Smooth muscle cell (in vitro differentiated cells): ENCODE measurements at regions not wholly inside any gene's neighbourhood (a gene's known extent, or its start where the extent isn't known, plus 50 kb on each side); places are given as distances from the start of the nearest gene placed in this dataset.
A peak's percentile ranks its signal among the peaks of the same experiment; 100 is the strongest.

Experiments
- DNase-seq: peaks from one replicate; lab custom pipeline; 2025; ENCODE audit not compliant: unreplicated experiment; lab: John Stamatoyannopoulos, UW
- H2AFZ ChIP-seq: fragments of 200-600 bp; sonication (generic); 2 replicates; pipeline ENCODE4 v1.6.0; 2016; ENCODE audit warnings: antibody characterized with exemption, low read depth, mild to moderate bottlenecking
- H3F3A ChIP-seq: fragments of 200-600 bp; sonication (generic); 2 replicates; pipeline ENCODE4 v1.6.0; 2017; ENCODE audit warnings: antibody characterized with exemption, low read depth
- H3K27ac ChIP-seq: fragments of 200-600 bp; sonication (generic); 2 replicates; pipeline ENCODE4 v1.5.1; 2016; ENCODE audit warnings: low read depth, mild to moderate bottlenecking
- H3K27me3 ChIP-seq: fragments of 200-600 bp; sonication (generic); 2 replicates; pipeline ENCODE4 v1.6.1; 2016; ENCODE audit warnings: low read depth, mild to moderate bottlenecking
- H3K36me3 ChIP-seq: fragments of 200-600 bp; sonication (generic); 2 replicates; pipeline ENCODE4 v1.5.1; 2016; ENCODE audit warnings: low read depth
- H3K4me1 ChIP-seq: fragments of 200-600 bp; sonication (generic); 2 replicates; pipeline ENCODE4 v1.5.1; 2016; ENCODE audit warnings: low read depth
- H3K4me2 ChIP-seq: fragments of 200-600 bp; sonication (generic); 2 replicates; pipeline ENCODE4 v1.6.0; 2016; ENCODE audit warnings: mild to moderate bottlenecking
- H3K4me3 ChIP-seq: fragments of 200-600 bp; sonication (generic); 2 replicates; pipeline ENCODE4 v1.5.1; 2016; ENCODE audit warnings: mild to moderate bottlenecking
- H3K79me2 ChIP-seq: fragments of 200-600 bp; sonication (generic); 2 replicates; pipeline ENCODE4 v1.6.0; 2016; ENCODE audit warnings: low read depth, mild to moderate bottlenecking
- H3K9ac ChIP-seq: fragments of 200-600 bp; sonication (generic); 2 replicates; pipeline ENCODE4 v1.6.0; 2016; ENCODE audit warnings: low read depth
- H3K9me3 ChIP-seq: fragments of 200-600 bp; sonication (generic); replicated peaks from 2 replicates; pipeline ENCODE4 v1.5.1; 2016; ENCODE audit warnings: low read depth
- H4K20me1 ChIP-seq: fragments of 200-600 bp; sonication (generic); 2 replicates; pipeline ENCODE4 v1.6.0; 2016; ENCODE audit warnings: low read depth
- CTCF ChIP-seq: fragments of 200-600 bp; sonication (generic); IDR thresholded peaks from 2 replicates; pipeline ENCODE4 v1.5.1; 2017; ENCODE audit warnings: borderline replicate concordance, mild to moderate bottlenecking, antibody characterized with exemption; ENCODE audit not compliant: insufficient read depth, poor library complexity, severe bottlenecking
- WGBS: methylation state at CpG from one replicate; pipeline ENCODE4 v1.1.7; 2016; ENCODE audit warnings: low lambda C conversion rate; 5-methylcytosine and 5-hydroxymethylcytosine counted together

GRCh38 chr9:108759835-108760234 is 96.0 kb downstream of the ACTL7B start:
- TF ChIP-seq CTCF, result no peak
- 83% methylated on average over 2 of the region's 2 CpGs for WGBS

GRCh38 chr9:108759399-108759798 is 96.4 kb downstream of the ACTL7B start:
- no peak for DNase-seq
- Histone ChIP-seq H3K36me3 (no peaks in the 10 kb centered on the region), H2AFZ (no peak overlapping the region), H4K20me1 (no peaks in the 10 kb centered on the region), H3K9me3 (no peaks in the 10 kb centered on the region), H3K4me3 (no peak overlapping the region), H3K4me2 (no peak overlapping the region), H3K27me3 (no peaks in the 10 kb centered on the region), H3K27ac (no peak overlapping the region), H3K9ac (no peak overlapping the region), H3F3A (peaks cover 5% of the 10 kb centered on the region), H3K79me2 (no peaks in the 10 kb centered on the region), H3K4me1 (no peaks in the 10 kb centered on the region)
- 91% methylated on average over 3 of the region's 3 CpGs for WGBS
- no peak for TF ChIP-seq CTCF

More at GRCh38 chr9:108759835-108760234, 96.0 kb downstream of the ACTL7B start:
- DNase-seq, result no peak
- Histone ChIP-seq H3K36me3 (no peaks in the 10 kb centered on the region), H3F3A (peaks cover 5% of the 10 kb centered on the region), H3K27ac (no peak overlapping the region), H3K4me1 (no peaks in the 10 kb centered on the region), H2AFZ (no peak overlapping the region), H3K79me2 (no peaks in the 10 kb centered on the region), H3K9me3 (no peaks in the 10 kb centered on the region), H3K9ac (no peak overlapping the region), H3K4me2 (no peak overlapping the region), H3K27me3 (no peaks in the 10 kb centered on the region), H4K20me1 (no peaks in the 10 kb centered on the region), H3K4me3 (no peak overlapping the region)

GRCh38 chr9:108756746-108757490 is 98.9 kb downstream of the ACTL7B start:
- H3K9ac ChIP-seq, result no peak overlapping the region
- H3K79me2 ChIP-seq, result no peaks in the 10 kb centered on the region
- no peaks in the 10 kb centered on the region for H3K4me1 ChIP-seq
- WGBS, result 63% methylated on average over 3 of the region's 3 CpGs
- H4K20me1 ChIP-seq, result no peaks in the 10 kb centered on the region
- no peak overlapping the region for H3K4me3 ChIP-seq
- TF ChIP-seq CTCF, result peak; percentile 11
- no peaks in the 10 kb centered on the region for H3K9me3 ChIP-seq
- H3F3A ChIP-seq, result no peaks in the 10 kb centered on the region
- DNase-seq, result no peak
- H3K4me2 ChIP-seq, result no peak overlapping the region
- no peaks in the 10 kb centered on the region for H3K36me3 ChIP-seq
- H2AFZ ChIP-seq, result no peak overlapping the region
- H3K27me3 ChIP-seq, result no peaks in the 10 kb centered on the region
- H3K27ac ChIP-seq, result no peak overlapping the region

GRCh38 chr9:108755979-108756378 is 99.8 kb downstream of the ACTL7B start:
- H4K20me1 ChIP-seq, result no peaks in the 10 kb centered on the region
- no peaks in the 10 kb centered on the region for H3K27me3 ChIP-seq
- no peak overlapping the region for H2AFZ ChIP-seq
- TF ChIP-seq CTCF, result no peak
- H3K27ac ChIP-seq, result no peak overlapping the region
- H3K79me2 ChIP-seq, result no peaks in the 10 kb centered on the region
- H3F3A ChIP-seq, result no peaks in the 10 kb centered on the region
- no peaks in the 10 kb centered on the region for H3K9me3 ChIP-seq
- DNase-seq, result no peak
- 89% methylated on average over 3 of the region's 3 CpGs for WGBS
- no peak overlapping the region for H3K4me3 ChIP-seq
- no peak overlapping the region for H3K9ac ChIP-seq
- H3K4me2 ChIP-seq, result no peak overlapping the region
- H3K4me1 ChIP-seq, result no peaks in the 10 kb centered on the region
- H3K36me3 ChIP-seq, result no peaks in the 10 kb centered on the region
